Parathyroid adenoma (tissue), 2 donors: ENCODE measurements at regions not wholly inside any gene's neighbourhood (a gene's known extent, or its start where the extent isn't known, plus 50 kb on each side); places are given as distances from the start of the nearest gene placed in this dataset.

Experiments used
- H2AFZ ChIP-seq: fragments of 300-600 bp; sonication (generic); one replicate; pipeline ENCODE4 v1.7.0; 2017; ENCODE audit warnings: antibody characterized with exemption, mild to moderate bottlenecking
- H3K27ac ChIP-seq: fragments of 300-600 bp; sonication (generic); one replicate; pipeline ENCODE4 v1.7.0; 2017
- H3K27me3 ChIP-seq: fragments of 300-600 bp; sonication (generic); one replicate; pipeline ENCODE4 v1.7.0; 2017; ENCODE audit warnings: low read length; ENCODE audit not compliant: control insufficient read depth, insufficient read depth
- H3K36me3 ChIP-seq: fragments of 300-600 bp; sonication (generic); one replicate; pipeline ENCODE4 v1.7.0; 2017; ENCODE audit warnings: low read length; ENCODE audit not compliant: control insufficient read depth, insufficient read depth
- H3K4me1 ChIP-seq: fragments of 300-600 bp; sonication (generic); one replicate; pipeline ENCODE4 v1.7.0; 2017; ENCODE audit warnings: control low read depth
- H3K4me2 ChIP-seq: fragments of 300-600 bp; sonication (generic); one replicate; pipeline ENCODE4 v1.7.0; 2017; ENCODE audit warnings: low read length
- H3K4me3 ChIP-seq: fragments of 300-600 bp; sonication (generic); one replicate; pipeline ENCODE4 v1.7.0; 2017; ENCODE audit warnings: low read depth, low read length
- H3K79me2 ChIP-seq: fragments of 300-600 bp; sonication (generic); one replicate; pipeline ENCODE4 v1.7.0; 2017; ENCODE audit warnings: control low read depth
- H3K9ac ChIP-seq: fragments of 300-600 bp; sonication (generic); one replicate; pipeline ENCODE4 v1.7.0; 2017; ENCODE audit warnings: mild to moderate bottlenecking
- H3K9me3 ChIP-seq: fragments of 300-600 bp; sonication (generic); one replicate; pipeline ENCODE4 v1.7.0; 2017; ENCODE audit warnings: low read length; ENCODE audit not compliant: control insufficient read depth
- TF ChIP-seq, protein P1 (sequence below): fragments of 300-600 bp; sonication (generic); IDR thresholded peaks from one replicate; pipeline ENCODE4 v1.7.0; 2017; ENCODE audit warnings: antibody characterized with exemption, mild to moderate bottlenecking
- donor health status: primary hyperparathyroidism.

DNA sequence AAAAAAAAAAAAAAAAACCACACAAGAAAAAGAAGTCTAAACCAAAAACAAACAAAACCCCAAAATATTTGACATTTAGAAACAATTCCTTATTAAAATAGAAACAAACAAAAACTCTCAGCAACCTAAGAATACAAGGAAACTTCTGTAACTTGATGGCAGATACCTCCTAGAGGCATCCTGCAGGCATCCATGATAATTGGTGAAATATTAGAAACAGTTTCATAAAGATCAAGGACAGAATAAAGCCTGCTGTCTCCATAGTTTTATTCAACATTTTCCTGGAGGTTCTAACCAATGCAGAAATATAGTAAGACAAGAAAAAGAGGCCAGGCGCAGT lies 63.0 kb upstream of the TRPM1 start:
- TF ChIP-seq, protein P1, sequence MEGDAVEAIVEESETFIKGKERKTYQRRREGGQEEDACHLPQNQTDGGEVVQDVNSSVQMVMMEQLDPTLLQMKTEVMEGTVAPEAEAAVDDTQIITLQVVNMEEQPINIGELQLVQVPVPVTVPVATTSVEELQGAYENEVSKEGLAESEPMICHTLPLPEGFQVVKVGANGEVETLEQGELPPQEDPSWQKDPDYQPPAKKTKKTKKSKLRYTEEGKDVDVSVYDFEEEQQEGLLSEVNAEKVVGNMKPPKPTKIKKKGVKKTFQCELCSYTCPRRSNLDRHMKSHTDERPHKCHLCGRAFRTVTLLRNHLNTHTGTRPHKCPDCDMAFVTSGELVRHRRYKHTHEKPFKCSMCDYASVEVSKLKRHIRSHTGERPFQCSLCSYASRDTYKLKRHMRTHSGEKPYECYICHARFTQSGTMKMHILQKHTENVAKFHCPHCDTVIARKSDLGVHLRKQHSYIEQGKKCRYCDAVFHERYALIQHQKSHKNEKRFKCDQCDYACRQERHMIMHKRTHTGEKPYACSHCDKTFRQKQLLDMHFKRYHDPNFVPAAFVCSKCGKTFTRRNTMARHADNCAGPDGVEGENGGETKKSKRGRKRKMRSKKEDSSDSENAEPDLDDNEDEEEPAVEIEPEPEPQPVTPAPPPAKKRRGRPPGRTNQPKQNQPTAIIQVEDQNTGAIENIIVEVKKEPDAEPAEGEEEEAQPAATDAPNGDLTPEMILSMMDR, result no peak
- Histone ChIP-seq H2AFZ (no peak overlapping the region), H3K27me3 (no peaks in the 10 kb centered on the region), H3K4me2 (no peak overlapping the region), H3K4me3 (no peak overlapping the region), H3K9ac (no peak overlapping the region), H3K9me3 (no peaks in the 10 kb centered on the region), H3K36me3 (no peaks in the 10 kb centered on the region), H3K79me2 (no peaks in the 10 kb centered on the region), H3K27ac (no peak overlapping the region), H3K4me1 (no peaks in the 10 kb centered on the region)

DNA sequence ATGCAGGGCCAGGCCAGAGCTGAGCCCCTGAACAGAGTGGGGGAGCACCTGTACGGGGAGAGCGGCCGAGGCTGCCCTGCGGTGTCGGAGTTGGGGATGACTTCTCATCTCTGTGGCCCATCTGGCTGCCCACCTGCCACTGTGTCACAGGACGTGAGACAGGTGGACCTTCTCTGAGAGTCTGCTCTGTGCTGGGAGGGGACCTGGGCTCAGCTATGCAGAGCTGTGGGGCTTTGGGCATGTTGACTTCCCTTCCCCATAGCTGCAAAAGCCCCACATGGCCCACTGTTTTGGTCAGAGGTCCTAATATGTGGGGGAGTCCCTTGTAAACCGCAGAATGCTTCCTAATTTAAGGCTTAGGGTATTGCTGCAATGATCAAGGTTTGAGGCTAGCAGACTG lies 68.0 kb upstream of the TRPM1 start:
- Histone ChIP-seq H3K27ac (no peak overlapping the region), H3K36me3 (no peaks in the 10 kb centered on the region), H3K9ac (no peak overlapping the region), H3K4me1 (no peaks in the 10 kb centered on the region), H3K27me3 (no peaks in the 10 kb centered on the region), H3K79me2 (no peaks in the 10 kb centered on the region), H3K4me2 (no peak overlapping the region), H3K9me3 (no peaks in the 10 kb centered on the region), H2AFZ (no peak overlapping the region), H3K4me3 (no peak overlapping the region)
- TF ChIP-seq, protein P1, result no peak

DNA sequence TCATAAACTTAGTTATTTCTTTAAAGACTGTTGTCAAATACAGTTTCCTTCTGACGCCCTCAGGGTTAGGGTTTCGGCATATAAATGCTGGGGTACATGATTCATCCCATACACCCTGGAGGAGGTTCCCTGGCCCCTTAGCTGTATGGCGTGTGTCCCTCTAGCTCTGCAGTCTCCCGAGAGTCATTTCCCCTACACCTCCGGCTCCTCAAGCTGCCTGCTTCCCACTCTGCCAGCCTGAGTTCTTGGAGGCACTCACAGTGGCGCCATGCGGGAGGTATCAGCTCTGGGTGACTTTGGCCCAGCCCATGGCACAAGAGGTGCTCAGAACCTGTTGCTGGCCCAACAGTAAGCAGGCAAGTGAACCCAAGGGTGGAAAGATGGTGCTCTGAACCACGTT lies 70.2 kb upstream of the TRPM1 start:
- no peak overlapping the region for H2AFZ ChIP-seq
- H3K27me3 ChIP-seq, result no peaks in the 10 kb centered on the region
- H3K27ac ChIP-seq, result no peak overlapping the region
- no peak overlapping the region for H3K4me3 ChIP-seq
- H3K9me3 ChIP-seq, result no peaks in the 10 kb centered on the region
- H3K9ac ChIP-seq, result no peak overlapping the region
- H3K79me2 ChIP-seq, result no peaks in the 10 kb centered on the region
- H3K4me2 ChIP-seq, result no peak overlapping the region
- H3K4me1 ChIP-seq, result no peaks in the 10 kb centered on the region
- TF ChIP-seq, protein P1, result no peak
- H3K36me3 ChIP-seq, result no peaks in the 10 kb centered on the region

DNA sequence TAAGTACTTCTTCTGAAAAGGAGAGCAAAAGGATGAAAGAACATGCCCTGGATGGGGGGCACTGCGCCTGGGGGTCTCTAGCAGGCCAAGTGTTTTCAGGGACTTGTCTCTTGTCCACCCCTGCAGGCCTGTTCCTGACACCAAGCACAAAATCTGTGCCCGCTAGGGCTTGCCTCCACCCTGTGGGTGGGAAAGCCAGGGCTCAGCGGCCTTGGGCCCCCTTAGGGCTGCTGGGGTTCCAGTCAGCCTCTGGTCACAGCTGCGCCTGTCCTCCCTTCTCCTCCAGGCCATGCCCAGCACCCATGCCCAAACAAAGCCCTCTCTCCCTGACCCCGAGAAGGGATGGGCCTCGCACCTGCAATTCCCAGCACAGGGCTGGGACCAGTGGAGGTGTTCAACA lies 71.1 kb upstream of the TRPM1 start:
- Histone ChIP-seq H3K4me3 (no peak overlapping the region), H2AFZ (no peak overlapping the region), H3K79me2 (no peaks in the 10 kb centered on the region), H3K36me3 (no peaks in the 10 kb centered on the region), H3K27ac (no peak overlapping the region), H3K27me3 (no peaks in the 10 kb centered on the region), H3K4me1 (no peaks in the 10 kb centered on the region), H3K9ac (no peak overlapping the region), H3K4me2 (no peak overlapping the region), H3K9me3 (no peaks in the 10 kb centered on the region)
- TF ChIP-seq, protein P1, result no peak

DNA sequence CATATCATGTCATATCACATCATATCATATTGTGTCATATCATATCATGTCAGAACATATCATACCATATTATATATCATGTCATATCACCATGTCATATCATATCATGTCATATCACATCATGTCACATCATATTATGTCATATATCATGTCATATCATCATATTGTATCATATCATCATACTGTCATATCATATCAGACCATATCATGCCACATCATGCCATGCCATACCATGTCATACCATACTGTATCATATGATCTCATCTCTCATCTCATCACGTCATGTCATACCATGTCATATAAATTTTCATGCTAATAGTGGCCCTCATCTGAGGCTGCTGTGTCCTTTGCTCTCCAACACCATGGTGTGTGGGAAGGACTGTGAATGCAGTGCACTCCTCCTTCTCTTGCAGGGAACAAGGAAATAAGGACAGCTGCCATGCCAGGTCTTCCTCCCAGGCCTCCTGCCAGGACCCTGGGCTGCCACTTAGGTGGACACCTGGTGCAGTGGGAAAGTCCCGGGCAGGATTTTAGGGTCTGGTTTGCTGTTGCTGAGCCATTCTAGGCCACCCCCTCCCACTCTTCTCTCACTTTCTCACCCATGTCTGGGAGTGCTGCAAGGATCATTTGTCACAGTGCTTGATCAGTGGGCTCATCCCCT lies 72.4 kb upstream of the TRPM1 start:
- H3K4me1 ChIP-seq, result no peaks in the 10 kb centered on the region
- no peaks in the 10 kb centered on the region for H3K79me2 ChIP-seq
- TF ChIP-seq, protein P1, result no peak
- no peaks in the 10 kb centered on the region for H3K27me3 ChIP-seq
- H3K4me2 ChIP-seq, result no peak overlapping the region
- no peak overlapping the region for H3K27ac ChIP-seq
- H3K9me3 ChIP-seq, result no peaks in the 10 kb centered on the region
- H3K9ac ChIP-seq, result no peak overlapping the region
- H2AFZ ChIP-seq, result no peak overlapping the region
- H3K36me3 ChIP-seq, result no peaks in the 10 kb centered on the region
- no peak overlapping the region for H3K4me3 ChIP-seq
